Globus pallidus (tissue), 1 donor: ENCODE measurements at regions not wholly inside any gene's neighbourhood (a gene's known extent, or its start where the extent isn't known, plus 50 kb on each side); places are given as distances from the start of the nearest gene placed in this dataset.

ENCODE experiments used
- DNase-seq: peaks from one replicate; pipeline ENCODE4 v3.0.0-alpha.2; 2015; ENCODE audit warnings: low spot score

DNA sequence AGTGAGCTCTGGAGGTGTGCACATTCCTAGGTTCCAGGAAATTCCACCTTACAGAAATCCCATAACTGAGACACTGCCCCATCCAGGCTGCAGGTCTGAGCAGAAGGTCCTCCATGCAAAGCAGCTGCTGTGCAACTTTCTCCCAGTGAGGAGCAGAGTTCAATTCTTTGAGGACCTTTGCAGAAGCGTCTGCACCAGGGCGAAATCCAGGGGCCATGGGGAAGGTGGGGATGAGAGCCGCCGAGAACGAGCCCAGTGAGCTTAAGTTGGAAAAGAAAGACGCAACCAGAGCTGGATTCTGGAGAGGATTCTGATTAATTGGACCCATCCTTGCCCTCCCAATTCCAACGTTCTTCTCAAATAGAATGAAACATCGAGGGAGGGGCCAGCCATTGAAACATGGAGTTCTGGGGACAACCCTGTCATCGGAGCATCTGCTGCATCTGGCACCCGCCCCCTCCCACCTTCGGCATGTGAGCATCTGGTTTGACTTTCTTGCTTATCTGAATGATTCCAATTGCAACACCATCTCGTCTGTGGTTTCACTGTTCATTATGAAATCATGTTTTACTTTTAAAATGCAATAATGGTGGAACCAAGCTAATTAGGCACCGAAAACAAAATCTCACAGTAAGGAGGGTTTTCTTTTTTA, 190.6 kb upstream of the FOXF1 start:
- no peak for DNase-seq

DNA sequence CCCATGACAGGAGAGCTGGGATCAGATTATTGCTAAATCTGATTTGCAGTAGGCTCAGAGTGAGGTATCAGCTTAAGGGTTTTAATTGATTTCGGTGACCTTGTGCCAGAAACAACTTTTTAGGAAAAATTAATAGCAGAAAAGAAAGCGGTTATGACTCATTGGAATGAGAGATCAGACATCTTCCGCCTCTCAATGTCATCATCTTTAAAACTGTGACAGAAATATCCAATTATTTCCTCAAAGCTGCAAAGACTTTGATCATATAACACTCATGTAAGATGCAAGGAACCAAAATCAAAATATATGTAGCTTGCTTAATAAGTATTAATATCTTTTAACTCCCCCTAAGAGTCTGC, 190.1 kb upstream of the FOXF1 start:
- no peak for DNase-seq

DNA sequence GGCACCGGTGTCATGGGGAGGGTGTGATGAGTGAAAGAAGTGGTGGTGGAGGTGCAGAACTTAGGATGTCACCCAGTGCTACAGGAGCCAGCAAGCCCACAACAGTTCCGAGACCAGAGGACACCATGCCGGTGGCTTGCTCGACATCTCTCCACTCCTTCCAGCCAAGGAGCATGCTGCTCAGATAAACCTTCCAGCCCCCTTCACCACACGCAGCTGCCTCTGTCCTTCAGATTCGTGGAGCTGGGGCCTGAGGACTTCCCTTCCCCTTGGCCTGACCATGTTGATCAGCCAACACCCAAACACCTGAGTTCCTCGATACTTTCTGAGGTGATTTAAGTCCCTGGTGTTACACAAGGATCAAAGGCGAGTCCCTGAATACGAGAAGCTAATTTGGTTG, 188.8 kb upstream of the FOXF1 start:
- no peak for DNase-seq

DNA sequence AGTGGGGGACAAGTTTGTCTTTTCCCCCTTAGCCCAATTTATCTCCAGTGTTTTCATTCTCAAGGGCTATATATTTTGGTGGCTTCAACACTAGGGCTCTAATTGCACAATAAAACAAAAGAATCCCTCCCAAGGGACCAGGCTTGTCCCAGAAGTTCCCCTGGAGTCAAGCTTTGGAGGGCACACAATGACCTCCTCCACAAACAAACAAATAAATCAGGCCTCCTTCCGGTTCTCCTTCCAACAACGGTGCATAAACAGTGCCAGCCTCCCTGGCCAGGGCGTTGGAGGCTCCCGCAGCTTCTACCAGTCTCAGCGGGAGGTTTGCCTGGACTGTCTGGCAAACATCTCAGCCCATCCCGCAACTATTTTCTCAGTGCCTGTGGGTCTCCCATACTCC, 188.0 kb upstream of the FOXF1 start:
- no peak for DNase-seq

DNA sequence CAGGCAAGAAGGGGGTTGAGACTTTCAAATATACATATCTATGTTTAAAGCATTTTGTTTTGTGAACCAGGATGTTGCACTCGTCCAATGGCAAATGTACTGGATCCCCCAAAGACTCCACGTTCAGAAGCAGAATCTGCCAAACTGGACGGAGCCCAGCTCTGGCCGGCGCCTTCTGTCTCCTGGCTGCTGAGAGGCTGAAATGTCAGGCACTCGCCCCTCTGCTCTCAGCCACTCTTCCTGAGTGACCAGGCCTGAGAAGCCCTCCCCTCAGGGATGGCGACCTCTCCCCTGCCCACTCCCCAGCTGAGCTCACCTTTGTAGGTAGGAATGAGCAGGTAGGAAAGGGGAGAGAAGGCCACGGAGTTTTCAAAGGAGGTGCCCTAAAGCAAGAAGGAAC, 187.5 kb upstream of the FOXF1 start:
- no peak for DNase-seq

DNA sequence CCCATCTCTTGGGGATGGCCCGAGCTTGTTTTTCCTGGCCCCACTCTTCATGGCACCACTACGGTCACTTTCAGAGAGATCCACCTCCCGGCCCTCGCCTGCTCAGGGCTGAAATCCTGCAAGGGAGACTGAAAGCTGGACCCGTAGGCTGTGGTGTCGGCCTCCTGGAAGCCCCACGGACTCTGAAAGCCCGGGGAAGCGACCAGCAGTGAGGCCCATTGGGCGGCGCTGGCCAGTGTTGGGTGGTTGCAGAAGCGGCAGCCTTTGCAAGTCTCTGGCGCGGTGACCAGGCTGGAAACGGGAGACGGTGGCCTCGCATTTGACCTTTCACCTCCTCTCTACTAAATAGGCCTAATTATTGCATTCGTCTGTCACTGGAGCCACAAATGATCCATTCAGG, 186.0 kb upstream of the FOXF1 start:
- DNase-seq = no peak

DNA sequence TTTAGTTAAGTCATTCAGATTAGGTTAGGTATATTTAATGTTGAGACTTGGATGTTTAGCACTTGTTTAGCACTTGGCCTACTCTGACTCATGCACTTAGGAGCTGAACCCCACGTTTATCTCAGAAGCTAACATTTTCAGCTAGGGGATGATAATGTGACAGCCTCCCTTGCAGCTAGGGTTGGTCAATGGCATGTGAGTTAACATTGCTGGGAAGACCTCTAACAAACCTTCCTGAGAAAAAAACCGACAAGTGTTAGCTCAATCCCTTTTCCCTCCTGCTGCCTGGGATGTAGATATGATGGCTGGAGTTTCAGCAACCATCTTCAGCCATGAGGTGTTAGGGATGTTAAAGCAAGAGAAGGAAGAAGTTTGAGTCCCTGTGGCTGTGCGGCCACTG, 185.0 kb upstream of the FOXF1 start:
- no peak for DNase-seq

DNA sequence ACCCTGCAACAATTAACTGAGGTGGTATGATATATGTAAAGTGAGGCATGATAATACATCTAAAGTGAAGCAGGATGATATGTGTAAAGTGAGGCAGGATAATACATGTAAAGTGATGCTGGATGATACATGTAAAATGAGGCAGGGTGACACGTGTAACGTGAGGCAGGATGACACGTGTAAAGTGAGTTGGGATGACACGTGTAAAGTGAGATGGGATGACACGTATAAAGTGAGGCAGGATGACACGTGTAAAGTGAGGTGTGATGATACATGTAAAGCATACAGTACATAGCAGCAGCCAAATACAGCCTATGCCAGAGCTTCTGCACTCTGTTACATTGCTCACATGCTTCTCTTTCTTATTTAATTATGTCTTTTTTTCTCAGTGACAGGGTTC, 184.4 kb upstream of the FOXF1 start:
- DNase-seq = no peak

DNA sequence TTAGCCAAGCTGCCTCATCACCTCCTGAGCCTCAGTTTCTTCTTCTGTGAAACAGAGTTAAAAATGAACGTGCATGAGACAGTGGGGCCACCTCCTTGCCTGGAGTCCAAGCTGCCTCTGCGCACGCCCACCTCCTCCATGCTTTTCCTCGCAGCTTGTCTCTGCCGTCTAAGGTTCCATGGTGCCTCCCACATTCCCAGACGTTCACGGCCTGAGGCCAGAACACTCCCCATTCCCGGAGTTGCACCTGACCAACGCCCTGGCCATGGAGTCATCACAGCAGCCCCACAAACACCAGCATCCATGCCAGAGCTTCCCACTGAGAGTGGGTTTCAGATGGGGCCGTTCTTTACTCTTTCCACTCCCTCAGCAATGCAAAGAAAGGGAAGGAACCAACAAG, 183.0 kb upstream of the FOXF1 start:
- no peak for DNase-seq

DNA sequence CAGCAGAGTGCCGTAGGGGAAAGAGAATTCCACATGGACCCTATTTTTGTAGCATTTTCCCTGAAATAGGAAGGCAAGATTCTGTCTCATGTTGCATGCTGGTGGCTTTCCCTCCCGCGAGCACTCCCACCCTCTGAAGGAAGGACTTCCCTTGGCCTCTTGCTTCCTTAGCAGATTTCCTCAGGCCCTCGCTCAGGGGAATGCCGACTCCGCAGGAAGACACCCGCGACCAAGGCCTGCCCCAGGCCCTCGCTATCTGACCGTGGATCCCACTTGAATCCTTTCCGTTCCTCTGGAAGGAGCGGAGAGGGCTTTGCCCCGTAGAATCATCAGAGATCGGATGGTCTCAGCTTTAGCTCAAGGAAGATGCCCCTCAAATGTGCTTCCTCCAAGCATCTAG, 179.4 kb upstream of the FOXF1 start:
- no peak for DNase-seq

DNA sequence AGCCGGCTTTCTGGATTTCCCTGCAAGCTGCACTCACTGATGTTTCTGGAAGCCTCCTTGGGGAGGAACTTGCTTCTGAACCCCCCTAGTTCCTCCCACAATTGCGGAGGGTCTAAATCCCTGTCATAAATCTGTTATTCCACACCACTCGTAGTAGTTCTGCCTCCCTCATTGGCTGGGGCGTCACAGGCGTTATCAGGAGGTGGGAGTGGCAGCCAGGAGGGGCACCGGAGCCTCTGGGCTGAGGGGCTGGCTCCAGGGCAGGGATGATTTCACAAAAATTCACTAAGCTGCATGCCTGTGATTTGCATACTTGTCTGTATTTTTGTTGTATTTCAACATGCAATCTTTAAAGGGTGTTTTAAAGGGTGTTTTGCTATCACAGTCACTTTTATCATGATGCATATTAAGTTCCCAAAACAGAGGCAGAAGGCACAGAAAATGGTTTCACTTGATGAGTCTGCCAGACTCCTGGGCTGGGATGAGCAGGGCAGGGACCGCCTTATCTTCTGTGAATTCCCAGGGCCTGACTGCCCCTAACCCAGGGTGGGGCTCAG, 176.2 kb upstream of the FOXF1 start:
- DNase-seq = no peak

DNA sequence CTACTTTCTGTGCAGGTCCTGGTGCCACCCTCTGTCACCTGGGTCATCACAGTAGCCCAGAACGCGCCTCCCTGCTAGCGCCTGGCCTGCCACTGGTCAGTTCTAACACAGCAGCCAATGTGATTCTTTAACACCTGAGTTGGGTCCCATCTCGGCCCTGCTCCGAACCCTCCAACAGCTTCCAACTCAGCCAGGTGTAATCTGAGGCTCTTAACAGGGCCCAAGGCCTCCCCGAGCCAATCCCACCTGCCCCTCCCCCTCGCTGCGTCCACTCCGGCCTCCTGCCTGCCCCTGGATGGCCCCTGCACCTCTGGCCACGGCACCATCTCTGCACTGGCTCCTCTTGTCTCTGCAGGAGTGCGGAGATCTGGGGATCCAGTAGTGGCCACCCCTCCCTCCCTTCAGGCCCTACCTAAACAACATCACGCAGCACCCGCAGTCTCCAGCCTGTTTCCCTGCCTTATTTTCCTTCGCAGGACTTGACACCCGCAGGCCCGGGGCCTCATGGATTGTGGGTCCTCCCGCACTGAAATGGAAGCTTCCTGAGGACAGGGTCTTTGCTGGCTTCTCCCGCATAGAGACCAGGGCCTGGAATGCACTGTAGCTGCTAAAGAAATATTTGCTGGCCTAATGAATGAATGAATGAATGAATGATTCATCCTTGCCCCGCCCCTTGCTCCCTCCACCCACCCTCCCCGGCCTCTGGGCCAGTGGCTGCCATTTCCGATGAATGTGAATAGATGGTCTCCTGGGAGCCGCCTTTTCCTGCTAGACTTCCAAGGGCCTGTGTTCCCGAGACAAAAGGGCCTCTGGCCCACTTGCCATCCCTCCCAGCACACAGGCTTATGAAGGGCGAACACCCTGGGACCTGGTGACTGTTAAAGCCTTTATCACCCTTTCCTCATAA, 174.8 kb upstream of the FOXF1 start:
- no peak for DNase-seq

DNA sequence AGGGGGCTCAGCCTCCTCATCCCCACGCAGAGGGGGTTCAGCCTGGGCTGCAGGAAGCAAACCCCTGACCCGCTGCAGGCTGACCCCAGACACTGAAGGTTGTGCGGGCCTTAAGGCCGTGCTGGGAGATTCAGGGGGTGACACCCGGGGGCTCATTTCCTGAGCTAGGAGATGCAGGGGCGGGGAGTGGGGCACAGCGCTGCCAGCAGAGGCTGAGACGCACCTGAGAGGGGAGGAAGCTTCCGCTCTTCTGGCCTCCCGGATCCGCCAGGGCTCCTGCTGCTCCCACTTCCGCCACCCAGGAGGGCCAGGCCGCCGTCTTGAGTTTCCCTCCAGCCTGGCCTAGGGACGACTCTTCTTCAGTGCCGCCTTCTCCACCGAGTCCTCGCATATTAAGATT, 173.2 kb upstream of the FOXF1 start:
- no peak for DNase-seq

DNA sequence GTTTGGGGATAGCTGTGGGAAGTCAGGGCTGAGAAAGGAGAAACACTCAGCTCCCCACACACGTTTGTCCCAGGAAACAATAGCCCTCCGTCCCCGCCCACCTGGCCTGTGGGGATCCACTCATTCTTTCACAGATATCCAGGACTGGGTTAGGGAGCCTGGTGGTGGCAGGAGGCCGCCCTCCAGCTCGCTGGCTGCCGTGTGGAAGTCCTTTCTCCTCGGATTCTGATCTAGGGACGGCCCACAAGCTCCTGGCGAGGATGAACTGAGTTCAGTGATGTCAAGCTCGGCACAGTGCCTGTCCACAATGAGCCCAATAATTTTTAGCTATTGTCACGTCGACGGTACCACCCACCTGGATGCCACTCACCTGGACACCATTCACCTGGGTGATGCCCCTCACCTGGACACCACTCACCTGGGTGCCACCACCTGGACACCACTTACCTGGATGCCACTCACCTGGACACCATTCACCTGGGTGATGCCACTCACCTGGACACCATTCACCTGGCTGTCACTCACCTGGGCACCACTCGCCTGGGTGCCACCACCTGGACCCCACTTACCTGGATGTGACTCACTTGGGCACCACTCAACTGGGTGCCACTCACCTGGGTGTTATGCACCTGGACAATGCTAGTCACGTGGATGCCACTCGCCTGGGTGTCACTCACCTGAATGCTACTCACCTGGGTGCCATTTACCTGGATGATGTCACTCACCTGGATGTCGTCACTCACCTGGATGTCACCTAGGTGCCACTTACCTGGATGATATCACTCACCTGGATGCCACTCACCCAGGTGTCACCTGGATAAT, 172.5 kb upstream of the FOXF1 start:
- no peak for DNase-seq

DNA sequence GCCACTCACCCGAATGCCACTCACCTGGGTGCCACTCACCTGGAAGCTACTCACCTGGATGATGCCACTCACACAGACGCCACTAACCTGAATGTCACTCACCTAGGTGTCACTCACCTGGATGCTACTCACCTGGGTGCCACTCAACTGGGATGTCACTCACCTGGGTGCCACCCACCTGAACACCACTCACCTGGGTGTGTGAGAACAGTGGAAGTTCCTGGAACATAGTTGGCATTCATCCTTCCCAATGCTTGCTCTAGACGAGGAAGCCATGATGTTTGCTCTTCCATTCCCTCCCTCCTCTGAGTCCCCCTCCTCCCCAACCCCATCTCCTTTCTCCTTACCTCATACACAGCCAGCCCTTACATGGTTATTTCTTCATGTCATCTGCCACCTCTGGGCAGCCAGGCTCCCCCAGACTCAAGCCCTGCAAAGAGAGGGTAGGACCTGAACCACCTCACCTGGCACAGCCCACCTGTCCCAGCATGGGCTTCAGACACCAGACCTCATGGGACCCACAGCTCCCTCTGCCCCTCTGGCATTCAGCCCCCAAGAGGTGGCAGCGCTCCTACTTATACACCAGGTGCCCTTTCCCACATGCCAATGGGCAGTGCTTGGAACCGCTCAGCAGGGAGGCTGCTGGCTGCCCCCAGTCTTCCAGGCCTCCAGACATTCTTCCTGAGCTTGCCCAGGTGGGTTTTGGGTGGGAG, 171.8 kb upstream of the FOXF1 start:
- DNase-seq = no peak

DNA sequence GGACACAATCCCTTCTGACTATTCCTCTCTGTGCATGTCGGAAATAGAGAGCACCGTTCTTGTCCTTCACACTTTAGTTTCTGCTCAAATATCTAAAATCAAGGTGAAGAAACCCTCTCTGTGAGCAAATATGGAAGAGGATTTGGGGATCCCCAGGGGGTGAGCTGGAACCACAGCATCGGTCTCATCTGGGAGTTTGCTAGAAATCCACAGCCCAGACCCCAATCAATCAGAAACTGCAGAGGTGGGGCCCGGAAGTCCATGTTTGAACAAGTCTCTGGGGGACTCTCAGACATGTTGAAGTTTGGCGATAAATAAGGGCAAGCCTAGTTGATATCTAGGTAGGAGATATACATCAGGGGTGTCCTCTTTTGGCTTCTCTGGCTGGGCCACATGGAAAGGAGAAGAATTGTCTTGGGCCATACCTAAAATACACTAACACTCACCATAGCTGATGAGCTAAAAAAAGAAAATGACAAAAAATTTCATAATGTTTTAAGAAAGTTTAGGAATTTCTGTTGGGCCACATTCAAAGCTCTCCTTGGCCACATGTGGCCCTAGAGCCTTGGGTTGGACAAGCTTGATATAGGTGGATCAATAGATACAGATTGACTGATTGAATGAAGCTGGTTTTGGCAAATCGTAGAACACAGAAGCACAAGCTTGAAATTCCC, 168.0 kb upstream of the FOXF1 start:
- DNase-seq = no peak

DNA sequence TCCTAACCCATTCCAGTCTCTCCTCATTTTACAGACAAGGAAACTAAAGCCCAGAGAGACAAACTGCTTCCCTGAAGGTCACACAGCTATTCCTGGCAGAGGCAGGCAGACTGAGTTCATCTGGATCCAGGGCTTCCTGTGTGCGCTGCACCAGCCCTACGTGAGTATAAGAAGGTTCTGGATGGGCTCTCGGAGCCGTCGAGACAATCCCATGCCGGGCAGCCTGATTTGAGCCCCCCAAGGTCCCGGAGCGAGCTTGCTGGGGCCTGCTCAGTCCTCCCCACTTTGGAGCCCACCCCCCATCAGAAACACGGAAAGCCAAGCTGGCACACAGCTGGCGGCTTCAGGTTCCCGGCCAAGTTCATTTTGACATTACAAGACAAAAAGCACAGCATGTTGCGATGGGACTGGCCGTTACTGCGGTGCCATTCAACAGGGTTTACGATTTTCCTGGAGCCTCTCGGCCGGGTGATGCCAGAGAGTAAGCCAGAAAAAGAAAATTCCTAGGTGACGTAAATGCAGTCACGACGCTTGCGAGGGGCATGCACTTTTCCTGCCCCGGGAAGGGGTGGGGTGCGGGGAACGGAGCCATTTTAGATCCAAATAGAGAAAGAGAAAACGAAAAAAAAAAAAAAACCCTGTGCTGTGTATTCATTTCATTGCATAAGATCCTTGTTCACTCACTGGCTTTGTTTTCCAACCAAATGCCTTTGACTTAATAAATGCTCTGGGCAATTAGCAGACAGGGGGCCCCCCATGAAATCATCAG, 167.1 kb upstream of the FOXF1 start:
- DNase-seq = no peak

DNA sequence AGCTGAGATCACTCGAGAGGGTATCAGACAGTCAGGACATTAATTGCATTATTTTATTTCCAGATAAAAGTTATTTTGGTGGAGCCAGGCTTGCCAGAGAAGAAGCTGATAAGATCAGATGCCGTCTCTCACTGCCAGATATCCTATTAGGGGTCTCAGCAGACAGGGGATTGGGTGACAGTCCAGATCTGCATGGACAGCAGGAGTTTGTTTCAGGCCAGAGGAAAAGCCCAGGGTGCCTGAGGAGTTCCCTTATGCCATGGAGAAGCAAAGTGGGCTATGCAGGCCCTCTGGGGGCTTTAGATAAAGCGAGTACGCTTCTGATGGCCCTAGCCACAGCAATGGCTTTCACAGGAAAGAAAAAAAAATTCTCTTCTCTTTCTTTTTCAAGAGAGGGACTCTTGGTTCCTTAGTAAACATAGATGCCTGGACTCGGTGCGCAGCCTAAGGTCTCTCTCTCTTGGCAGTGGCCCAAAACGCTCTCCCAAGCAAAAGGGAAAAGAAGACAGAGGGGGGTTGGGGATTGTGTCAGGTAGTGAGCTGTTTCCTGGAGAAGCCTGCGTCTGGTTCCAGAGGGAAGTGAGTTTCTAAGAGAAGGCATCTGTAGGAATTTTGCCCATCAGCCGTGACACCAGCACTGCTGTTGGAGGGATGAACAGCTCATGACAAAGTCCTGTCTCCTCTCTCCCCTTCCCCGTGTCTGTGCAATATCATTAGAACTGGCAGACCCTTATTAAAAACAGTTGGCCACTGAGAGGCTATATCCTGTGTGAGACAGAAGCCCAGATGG, 166.3 kb upstream of the FOXF1 start:
- DNase-seq = no peak

DNA sequence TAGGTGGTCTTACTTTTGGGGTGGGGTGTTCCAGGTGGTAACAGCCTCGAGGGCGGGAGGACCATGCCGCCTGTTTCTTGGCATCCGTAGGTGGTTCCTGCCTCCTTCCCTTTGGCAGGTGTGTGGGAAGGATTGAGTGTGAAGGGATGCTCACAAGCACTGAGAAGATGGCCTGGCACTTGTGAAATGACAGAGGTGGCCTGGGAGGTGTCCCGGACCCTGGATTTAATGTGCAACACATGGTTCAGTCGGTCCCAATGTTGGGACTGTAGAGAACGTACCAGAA, 165.8 kb upstream of the FOXF1 start:
- DNase-seq = no peak

DNA sequence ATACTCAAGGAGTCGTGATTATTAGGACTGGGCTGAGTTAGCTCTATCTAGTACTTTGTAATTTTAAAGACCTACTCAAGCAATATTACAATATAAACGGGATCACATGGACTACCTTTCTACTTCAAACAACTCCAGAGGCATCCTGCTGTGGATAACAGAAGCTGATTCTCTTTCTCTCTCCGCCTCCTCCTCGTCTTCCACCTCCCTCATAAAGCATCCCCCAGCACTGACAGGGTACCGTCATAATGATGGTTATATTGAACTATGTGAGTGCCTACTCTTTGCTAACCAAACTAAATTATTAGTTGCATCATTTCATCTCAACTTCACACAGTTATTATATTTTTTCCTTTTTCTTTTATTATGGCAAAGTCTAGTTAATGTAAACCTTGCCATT, 165.4 kb upstream of the FOXF1 start:
- no peak for DNase-seq
